ENCODE measurements at regions not wholly inside any gene's neighbourhood (a gene's known extent, or its start where the extent isn't known, plus 50 kb on each side); places are given as distances from the start of the nearest gene placed in this dataset.

GRCh38 chr14:29043737-29044136 is 277.1 kb downstream of the FOXG1 start:
- DNase-seq (ENCODE audit: low read depth, low spot score) = no peak
- in situ Hi-C loops (cut with HindIII; ENCODE audit: low sequenced_read_pairs) = no loop called here

GRCh38 chr14:29045237-29045636 is 278.6 kb downstream of the FOXG1 start:
- in situ Hi-C loops (cut with HindIII; ENCODE audit: low sequenced_read_pairs) = no loop called here
- TF ChIP-seq, protein P1, sequence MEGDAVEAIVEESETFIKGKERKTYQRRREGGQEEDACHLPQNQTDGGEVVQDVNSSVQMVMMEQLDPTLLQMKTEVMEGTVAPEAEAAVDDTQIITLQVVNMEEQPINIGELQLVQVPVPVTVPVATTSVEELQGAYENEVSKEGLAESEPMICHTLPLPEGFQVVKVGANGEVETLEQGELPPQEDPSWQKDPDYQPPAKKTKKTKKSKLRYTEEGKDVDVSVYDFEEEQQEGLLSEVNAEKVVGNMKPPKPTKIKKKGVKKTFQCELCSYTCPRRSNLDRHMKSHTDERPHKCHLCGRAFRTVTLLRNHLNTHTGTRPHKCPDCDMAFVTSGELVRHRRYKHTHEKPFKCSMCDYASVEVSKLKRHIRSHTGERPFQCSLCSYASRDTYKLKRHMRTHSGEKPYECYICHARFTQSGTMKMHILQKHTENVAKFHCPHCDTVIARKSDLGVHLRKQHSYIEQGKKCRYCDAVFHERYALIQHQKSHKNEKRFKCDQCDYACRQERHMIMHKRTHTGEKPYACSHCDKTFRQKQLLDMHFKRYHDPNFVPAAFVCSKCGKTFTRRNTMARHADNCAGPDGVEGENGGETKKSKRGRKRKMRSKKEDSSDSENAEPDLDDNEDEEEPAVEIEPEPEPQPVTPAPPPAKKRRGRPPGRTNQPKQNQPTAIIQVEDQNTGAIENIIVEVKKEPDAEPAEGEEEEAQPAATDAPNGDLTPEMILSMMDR (IDR thresholded peaks at IDR 0.05; ENCODE audit: low read depth, low read length) = no peak
- no peak overlapping the region for H3K4me3 ChIP-seq (ENCODE audit: low read depth, low read length)
- DNase-seq (ENCODE audit: low read depth, low spot score) = no peak

More at GRCh38 chr14:29043737-29044136, 277.1 kb downstream of the FOXG1 start:
- TF ChIP-seq, protein P1 (IDR thresholded peaks at IDR 0.05; ENCODE audit: low read depth, low read length) = no peak
- H3K4me3 ChIP-seq (ENCODE audit: low read depth, low read length) = no peak overlapping the region

DNA sequence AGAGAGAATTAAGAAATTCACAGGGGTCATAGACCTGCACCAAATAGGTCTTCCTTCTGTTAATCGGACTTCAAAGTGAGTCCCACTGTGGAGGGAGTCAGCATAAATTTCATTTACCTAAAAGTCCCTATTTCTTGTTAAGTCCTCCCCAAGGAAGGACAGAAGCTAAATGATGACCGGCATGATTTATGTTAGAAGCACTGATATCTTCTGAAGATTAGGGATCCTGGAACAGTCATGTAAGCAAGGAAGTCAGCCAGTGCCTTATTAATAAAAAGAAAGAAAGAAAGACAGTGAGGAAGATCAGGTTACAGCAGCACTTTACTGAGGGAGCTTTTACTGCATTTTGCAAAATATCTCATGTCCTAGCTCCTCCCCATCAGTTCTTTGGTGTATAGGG is 287.5 kb downstream of the FOXG1 start:
- no peak for DNase-seq (ENCODE audit: low read depth, low spot score)
- TF ChIP-seq, protein P1 (IDR thresholded peaks at IDR 0.05; ENCODE audit: low read depth, low read length) = no peak
- no peak overlapping the region for H3K4me3 ChIP-seq (ENCODE audit: low read depth, low read length)
- in situ Hi-C loops (cut with HindIII; ENCODE audit: low sequenced_read_pairs) = no loop called here

GRCh38 chr14:29056041-29056566 is 289.5 kb downstream of the FOXG1 start:
- no peak for DNase-seq (ENCODE audit: low read depth, low spot score)
- in situ Hi-C loops (cut with HindIII; ENCODE audit: low sequenced_read_pairs) = no loop called here
- H3K4me3 ChIP-seq (ENCODE audit: low read depth, low read length) = no peak overlapping the region
- TF ChIP-seq, protein P1 (IDR thresholded peaks at IDR 0.05; ENCODE audit: low read depth, low read length) = no peak

- in situ Hi-C loops (cut with HindIII; ENCODE audit: low sequenced_read_pairs) = no loop called here
- H3K4me3 ChIP-seq (ENCODE audit: low read depth, low read length) = no peak overlapping the region
- no peak for DNase-seq (ENCODE audit: low read depth, low spot score)
- TF ChIP-seq, protein P1 (IDR thresholded peaks at IDR 0.05; ENCODE audit: low read depth, low read length) = no peak
Measured at GRCh38 chr14:29061702-29062101, 295.1 kb downstream of the FOXG1 start.

- TF ChIP-seq, protein P1 (IDR thresholded peaks at IDR 0.05; ENCODE audit: low read depth, low read length) = no peak
- no peak for DNase-seq (ENCODE audit: low read depth, low spot score)
- no peak overlapping the region for H3K4me3 ChIP-seq (ENCODE audit: low read depth, low read length)
- in situ Hi-C loops (cut with HindIII; ENCODE audit: low sequenced_read_pairs) = no loop called here
Measured at GRCh38 chr14:29062466-29062865, 295.9 kb downstream of the FOXG1 start.

DNA sequence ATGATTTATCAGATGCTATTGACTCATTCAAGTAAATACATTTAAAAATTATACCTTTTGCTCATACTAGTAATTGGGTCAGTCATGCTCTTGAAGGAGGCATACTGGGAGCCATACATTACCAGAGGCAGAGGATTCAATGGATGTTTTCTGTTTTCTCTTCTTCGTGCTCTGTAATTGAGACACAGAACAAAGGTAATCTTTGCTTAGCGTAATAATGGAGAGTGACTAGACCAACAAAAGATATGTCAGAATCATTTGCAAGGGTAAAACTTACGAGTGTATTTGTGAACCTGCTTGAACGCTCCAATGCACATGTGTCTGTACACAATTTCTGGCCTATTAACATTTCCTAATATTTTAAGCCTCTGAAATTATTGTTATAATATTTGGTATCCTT is 296.4 kb downstream of the FOXG1 start:
- H3K4me3 ChIP-seq (ENCODE audit: low read depth, low read length) = no peak overlapping the region
- no peak for DNase-seq (ENCODE audit: low read depth, low spot score)
- in situ Hi-C loops (cut with HindIII; ENCODE audit: low sequenced_read_pairs) = no loop called here
- TF ChIP-seq, protein P1 (IDR thresholded peaks at IDR 0.05; ENCODE audit: low read depth, low read length) = no peak

All from astrocyte of the spinal cord (primary cell).